Upper lobe of left lung (tissue), 4 donors: ENCODE measurements at regions not wholly inside any gene's neighbourhood (a gene's known extent, or its start where the extent isn't known, plus 50 kb on each side); places are given as distances from the start of the nearest gene placed in this dataset.

Experiments used
- CTCF ChIP-seq, 6 experiments: fragments of 450-650 bp in 4 of 6; fragments of 200-600 bp in 2 of 6; sonication (generic) in 2 of 6; IDR thresholded peaks; one replicate each; pipeline ENCODE4 v1.5.1; 2016 to 2019; ENCODE audit warnings: antibody characterized with exemption in 6 of 6
- POLR2A ChIP-seq, 4 donors: fragments of 450-650 bp; IDR thresholded peaks; one replicate each; pipeline ENCODE4 v1.5.1; 2016 to 2017; ENCODE audit warnings: antibody characterized with exemption in 4 of 4, mild to moderate bottlenecking in 2 of 4
- POLR2AphosphoS5 ChIP-seq, 2 donors: sonication (generic); formaldehyde crosslinking; IDR thresholded peaks; one replicate each; pipeline ENCODE4 v1.5.1; 2017; ENCODE audit warnings: antibody characterized with exemption in 2 of 2

- TF ChIP-seq POLR2AphosphoS5 (IDR thresholded peaks at IDR 0.05) = no peak
- TF ChIP-seq CTCF (IDR thresholded peaks at IDR 0.05) = no peak
- TF ChIP-seq POLR2A (IDR thresholded peaks at IDR 0.05) = no peak
Measured at GRCh38 chr2:64704996-64705395, 51.3 kb upstream of the SERTAD2 start.
